ENCODE measurements at regions not wholly inside any gene's neighbourhood (a gene's known extent, or its start where the extent isn't known, plus 50 kb on each side); places are given as distances from the start of the nearest gene placed in this dataset.

- dilution Hi-C loops (cut with MboI; ENCODE audit: extremely low pct_ligation_motif_present, low sequenced_read_pairs) (no loop called here), intact Hi-C loops (cut with micrococcal nuclease) (no loop called here)
- Histone ChIP-seq H2AFZ (ENCODE audit: low read depth, low read length) (no peak overlapping the region), H3K4me1 (ENCODE audit: control insufficient read depth, extremely low read depth, insufficient read depth, low read length) (no peaks in the 10 kb centered on the region), H3K9me1 (replicated peaks; ENCODE audit: control insufficient read depth, extremely low read depth, insufficient read depth, low read length) (no peaks in the 10 kb centered on the region), H3K4me3 (replicated peaks in 1 of 3; ENCODE audit: insufficient read depth in 1 of 3, low read depth in 1 of 3, low read length in 3 of 3) (no peak overlapping the region), H3K27ac (ENCODE audit: insufficient read depth, low read depth, low read length) (no peak overlapping the region), H3K27me3 (ENCODE audit: control insufficient read depth in 2 of 2, insufficient read depth in 2 of 2, low read length in 2 of 2) (no peaks in the 10 kb centered on the region), H3K36me3 (ENCODE audit: control insufficient read depth in 2 of 2, extremely low read depth in 1 of 2, insufficient read depth in 2 of 2, low read length in 2 of 2) (no peaks in the 10 kb centered on the region), H3K4me2 (ENCODE audit: insufficient read depth, low read length) (no peak overlapping the region), H3K9ac (replicated peaks; ENCODE audit: extremely low read depth, insufficient read depth, low read length) (no peak overlapping the region), H3K79me2 (ENCODE audit: control insufficient read depth, insufficient read depth, low read length) (no peaks in the 10 kb centered on the region), H3K9me3 (replicated peaks; ENCODE audit: control insufficient read depth, insufficient read depth, low read length) (no peaks in the 10 kb centered on the region), H4K20me1 (replicated peaks; ENCODE audit: control insufficient read depth, extremely low read depth, insufficient read depth, low read length) (no peaks in the 10 kb centered on the region)
- DNase-seq (ENCODE audit: low read depth, low spot score): no peak
- TF ChIP-seq FOS (IDR thresholded peaks at IDR 0.05; ENCODE audit: borderline replicate concordance, insufficient read depth, low read length) (no peak), POLR2AphosphoS5 (IDR thresholded peaks at IDR 0.05; ENCODE audit: insufficient read depth, low read depth, low read length) (no peak), MAX (IDR thresholded peaks at IDR 0.05; ENCODE audit: insufficient read depth, insufficient read length) (no peak), GATA2 (IDR thresholded peaks at IDR 0.05; ENCODE audit: insufficient read depth, insufficient read length, low read depth, low read length) (no peak), MYC (IDR thresholded peaks at IDR 0.05; ENCODE audit: low read depth, low read length) (no peak), JUN (IDR thresholded peaks at IDR 0.05; ENCODE audit: borderline replicate concordance, insufficient read depth, insufficient read length, low read depth) (no peak), POLR2A (IDR thresholded peaks at IDR 0.05; ENCODE audit: low read depth, low read length) (no peak), EZH2 (IDR thresholded peaks at IDR 0.05; ENCODE audit: borderline replicate concordance, low read depth, low read length, severe bottlenecking) (no peak)
- ChIA-PET POLR2A (no interaction called here), CTCF (interaction anchor here (1.3 kb wide), 1 partner anchor 13 kb away, joined by 6 read pairs; no protein-coding TSS in a partner anchor)
- no TSS peak for BruUV-seq (replicated peaks)
- no peak for FAIRE-seq
Measured at GRCh38 chr10:84039957-84040356, 99.4 kb upstream of the GHITM start.

Measured in endothelial cell of umbilical vein (primary cell).